Sigmoid colon (tissue), 6 donors: ENCODE measurements at regions not wholly inside any gene's neighbourhood (a gene's known extent, or its start where the extent isn't known, plus 50 kb on each side); places are given as distances from the start of the nearest gene placed in this dataset.

Experiments used
- DNase-seq: peaks from one replicate; pipeline ENCODE4 v3.0.0-alpha.2; 2019
- H3K27ac ChIP-seq, 4 donors: fragments of 200-600 bp; sonication (generic); one replicate each; pipeline ENCODE4 v1.5.1; 2016 to 2019; ENCODE audit warnings: mild to moderate bottlenecking in 1 of 4
- H3K27me3 ChIP-seq, 3 donors: fragments of 200-600 bp; sonication (generic); one replicate each; pipeline ENCODE4 v1.5.1; 2019; ENCODE audit warnings: mild to moderate bottlenecking in 1 of 3
- H3K36me3 ChIP-seq, 4 donors: fragments of 200-600 bp; sonication (generic); one replicate each; pipeline ENCODE4 v1.5.1; 2016 to 2019
- H3K4me1 ChIP-seq, 4 donors: fragments of 200-600 bp; sonication (generic); one replicate each; pipeline ENCODE4 v1.5.1; 2017 to 2019
- H3K4me3 ChIP-seq, 4 donors: fragments of 200-600 bp; sonication (generic); one replicate each; pipeline ENCODE4 v1.5.1; 2017 to 2019; ENCODE audit warnings: mild to moderate bottlenecking in 2 of 4, moderate library complexity in 1 of 4
- H3K9me3 ChIP-seq, 4 donors: fragments of 200-600 bp in 3 of 4; sonication (generic) in 3 of 4; one replicate each; pipeline versions ENCODE4 v1.5.1 to v1.6.1; 2013 to 2019
- CTCF ChIP-seq, 4 experiments: fragments of 450-650 bp in 3 of 4; fragments of 200-600 bp in 1 of 4; IDR thresholded peaks; one replicate each; pipeline ENCODE4 v1.5.1; 2016 to 2019; ENCODE audit warnings: antibody characterized with exemption in 4 of 4, mild to moderate bottlenecking in 3 of 4, moderate library complexity in 2 of 4
- EP300 ChIP-seq, 4 donors: sonication (generic); formaldehyde crosslinking; IDR thresholded peaks; one replicate each; pipeline ENCODE4 v1.6.1; 2017; ENCODE audit warnings: antibody characterized with exemption in 4 of 4
- POLR2A ChIP-seq, 2 donors: fragments of 450-650 bp; IDR thresholded peaks; one replicate each; pipeline ENCODE4 v1.6.1; 2016; ENCODE audit warnings: antibody characterized with exemption in 2 of 2, mild to moderate bottlenecking in 2 of 2, moderate library complexity in 2 of 2
- POLR2AphosphoS5 ChIP-seq, 4 donors: sonication (generic); formaldehyde crosslinking; IDR thresholded peaks; one replicate each; pipeline ENCODE4 v1.6.1; 2017; ENCODE audit warnings: antibody characterized with exemption in 4 of 4
- WGBS, 2 donors: extraction: QIAGEN DNeasy Blood & Tissue Kit; methylation state at CpG; one replicate each; pipeline ENCODE4 v1.1.7; 2013; 5-methylcytosine and 5-hydroxymethylcytosine counted together
- intact Hi-C: fragments of 100-400 bp; cut with DNase I; formaldehyde crosslinking; loops from one replicate; pipeline ENCODE4 v1.15.1; 2023
- donor health status: healthy with polysubstance abuse.
- donor health status: healthy.

- Histone ChIP-seq H3K27me3 (no peaks in the 10 kb centered on the region), H3K27ac (no peak overlapping the region), H3K9me3 (no peaks in the 10 kb centered on the region), H3K4me3 (no peak overlapping the region), H3K4me1 (peaks cover 0 to 3% (median 0%) of the 10 kb centered on the region in 4 donors), H3K36me3 (no peaks in the 10 kb centered on the region)
- WGBS, 2 donors, result 91 to 95% methylated on average over 5 of the region's 5 CpGs
- intact Hi-C loops, result no loop called here
- no peak for TF ChIP-seq EP300 (IDR thresholded peaks at IDR 0.05)
- TF ChIP-seq CTCF (IDR thresholded peaks at IDR 0.05), result no peak
- no peak for TF ChIP-seq POLR2AphosphoS5 (IDR thresholded peaks at IDR 0.05)
- no peak for TF ChIP-seq POLR2A (IDR thresholded peaks at IDR 0.05)
- no peak for DNase-seq
Observed at GRCh38 chr10:105973902-105974301, 1190.6 kb downstream of the SORCS1 start.

- intact Hi-C loops, result no loop called here
- DNase-seq, result no peak
- H3K4me1 ChIP-seq, result peaks cover 0 to 3% (median 0%) of the 10 kb centered on the region in 4 donors
- WGBS, 2 donors, result 34 to 45% methylated on average over 4 of the region's 4 CpGs
- H3K27me3 ChIP-seq, result no peaks in the 10 kb centered on the region
- TF ChIP-seq POLR2A (IDR thresholded peaks at IDR 0.05) (no peak), POLR2AphosphoS5 (IDR thresholded peaks at IDR 0.05) (no peak), EP300 (IDR thresholded peaks at IDR 0.05) (no peak), CTCF (IDR thresholded peaks at IDR 0.05) (no peak)
- H3K9me3 ChIP-seq, result no peaks in the 10 kb centered on the region
- no peak overlapping the region for H3K4me3 ChIP-seq
- H3K36me3 ChIP-seq, result no peaks in the 10 kb centered on the region
- no peak overlapping the region for H3K27ac ChIP-seq
Observed at GRCh38 chr10:105973360-105973759, 1191.1 kb downstream of the SORCS1 start.

DNA sequence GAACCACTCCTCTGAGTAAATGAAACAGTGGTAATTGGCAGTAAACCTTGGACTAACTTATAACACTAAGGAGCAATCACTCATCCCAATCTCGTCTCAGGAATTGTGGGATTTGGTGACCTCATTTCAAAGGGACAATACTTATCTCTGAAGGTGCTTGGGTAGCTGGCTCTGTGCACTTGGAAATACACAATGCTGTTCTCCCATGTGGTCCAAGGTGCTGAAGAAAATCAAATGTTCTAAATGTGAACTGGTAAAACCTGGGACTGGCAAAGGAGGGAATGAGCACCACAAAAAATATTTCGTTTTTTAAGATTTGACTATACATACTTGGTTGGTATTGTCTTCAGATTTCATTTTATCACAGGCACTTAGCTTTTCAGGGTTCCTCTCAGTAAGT lies 1193.0 kb downstream of the SORCS1 start:
- TF ChIP-seq POLR2A (IDR thresholded peaks at IDR 0.05), result no peak
- no peak for TF ChIP-seq EP300 (IDR thresholded peaks at IDR 0.05)
- TF ChIP-seq CTCF (IDR thresholded peaks at IDR 0.05), result no peak
- no peak for TF ChIP-seq POLR2AphosphoS5 (IDR thresholded peaks at IDR 0.05)
- Histone ChIP-seq H3K36me3 (no peaks in the 10 kb centered on the region), H3K27ac (no peak overlapping the region), H3K27me3 (no peaks in the 10 kb centered on the region), H3K4me3 (no peak overlapping the region), H3K4me1 (peaks cover 0 to 3% (median 0%) of the 10 kb centered on the region in 4 donors), H3K9me3 (no peaks in the 10 kb centered on the region)
- no peak for DNase-seq
- 32 to 67% methylated on average over 2 of the region's 2 CpGs for WGBS, 2 donors
- intact Hi-C loops, result no loop called here

GRCh38 chr10:105969884-105970377 lies 1194.6 kb downstream of the SORCS1 start:
- H3K27me3 ChIP-seq, result no peaks in the 10 kb centered on the region
- no peak overlapping the region for H3K4me3 ChIP-seq
- TF ChIP-seq EP300 (IDR thresholded peaks at IDR 0.05) (no peak), CTCF (IDR thresholded peaks at IDR 0.05) (no peak), POLR2A (IDR thresholded peaks at IDR 0.05) (no peak), POLR2AphosphoS5 (IDR thresholded peaks at IDR 0.05) (no peak)
- H3K4me1 ChIP-seq, result peaks cover 0 to 3% (median 0%) of the 10 kb centered on the region in 4 donors
- no peaks in the 10 kb centered on the region for H3K36me3 ChIP-seq
- DNase-seq, result no peak
- 50 to 61% methylated on average over 12 of the region's 12 CpGs for WGBS, 2 donors
- H3K9me3 ChIP-seq, result no peaks in the 10 kb centered on the region
- intact Hi-C loops, result no loop called here
- H3K27ac ChIP-seq, result no peak overlapping the region

- WGBS, 2 donors, result 82 to 90% methylated on average over 3 of the region's 3 CpGs
- no peak overlapping the region for H3K4me3 ChIP-seq
- no peak for DNase-seq
- H3K27ac ChIP-seq, result no peak overlapping the region
- no peaks in the 10 kb centered on the region for H3K27me3 ChIP-seq
- no peak for TF ChIP-seq CTCF (IDR thresholded peaks at IDR 0.05)
- TF ChIP-seq EP300 (IDR thresholded peaks at IDR 0.05), result no peak
- TF ChIP-seq POLR2A (IDR thresholded peaks at IDR 0.05), result no peak
- no peak for TF ChIP-seq POLR2AphosphoS5 (IDR thresholded peaks at IDR 0.05)
- H3K4me1 ChIP-seq, result peaks cover 0 to 4% (median 0%) of the 10 kb centered on the region in 4 donors
- H3K36me3 ChIP-seq, result no peaks in the 10 kb centered on the region
- H3K9me3 ChIP-seq, result no peaks in the 10 kb centered on the region
- intact Hi-C loops, result no loop called here
Observed at GRCh38 chr10:105968666-105969065, 1195.8 kb downstream of the SORCS1 start.
